Thyroid gland (tissue), 4 donors: ENCODE measurements at regions not wholly inside any gene's neighbourhood (a gene's known extent, or its start where the extent isn't known, plus 50 kb on each side); places are given as distances from the start of the nearest gene placed in this dataset.

Source experiments
- POLR2A ChIP-seq, 2 donors: fragments of 450-650 bp; IDR thresholded peaks; one replicate each; pipeline ENCODE4 v1.6.1; 2017; ENCODE audit warnings: antibody characterized with exemption in 2 of 2, mild to moderate bottlenecking in 2 of 2, moderate library complexity in 1 of 2
- TF ChIP-seq, protein P1 (sequence below), 6 experiments: fragments of 200-600 bp in 3 of 6; fragments of 450-650 bp in 3 of 6; sonication (generic) in 3 of 6; IDR thresholded peaks; one replicate each; pipeline ENCODE4 v1.5.1; 2016 to 2019; ENCODE audit warnings: antibody characterized with exemption in 6 of 6, mild to moderate bottlenecking in 2 of 6, inconsistent platforms in 1 of 6, moderate library complexity in 1 of 6

DNA sequence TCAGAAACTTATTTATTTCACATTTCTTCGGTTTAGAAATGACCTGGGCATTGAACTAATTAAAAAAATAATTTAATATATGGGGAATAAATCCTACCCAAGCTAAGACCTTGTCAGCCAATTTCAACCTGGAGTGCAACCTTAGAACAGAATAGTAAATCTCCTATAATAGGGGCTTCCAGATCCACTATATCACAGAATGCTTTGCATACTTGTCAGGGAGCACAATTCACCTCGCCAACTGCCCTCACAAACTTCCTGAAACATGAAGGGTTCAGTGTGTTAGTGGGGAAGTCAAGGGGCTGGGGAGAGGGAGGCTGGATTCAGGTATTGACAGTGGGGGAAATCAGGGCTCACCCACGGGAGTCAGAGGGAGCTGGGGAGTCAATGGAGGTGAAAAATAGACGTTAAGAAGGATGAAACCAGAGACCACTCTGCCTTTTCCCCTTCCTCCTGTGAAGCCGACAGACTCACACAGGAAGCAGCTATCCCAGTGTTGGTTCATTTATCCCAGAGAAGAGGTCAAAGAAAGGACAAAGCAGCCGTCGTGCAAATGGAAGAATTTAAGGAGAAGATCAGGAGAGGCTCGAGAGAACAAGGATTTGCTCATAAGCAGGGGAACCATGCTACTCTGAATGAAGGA, 453.3 kb downstream of the NUF2 start:
- TF ChIP-seq POLR2A (IDR thresholded peaks at IDR 0.05): no peak
- TF ChIP-seq, protein P1, sequence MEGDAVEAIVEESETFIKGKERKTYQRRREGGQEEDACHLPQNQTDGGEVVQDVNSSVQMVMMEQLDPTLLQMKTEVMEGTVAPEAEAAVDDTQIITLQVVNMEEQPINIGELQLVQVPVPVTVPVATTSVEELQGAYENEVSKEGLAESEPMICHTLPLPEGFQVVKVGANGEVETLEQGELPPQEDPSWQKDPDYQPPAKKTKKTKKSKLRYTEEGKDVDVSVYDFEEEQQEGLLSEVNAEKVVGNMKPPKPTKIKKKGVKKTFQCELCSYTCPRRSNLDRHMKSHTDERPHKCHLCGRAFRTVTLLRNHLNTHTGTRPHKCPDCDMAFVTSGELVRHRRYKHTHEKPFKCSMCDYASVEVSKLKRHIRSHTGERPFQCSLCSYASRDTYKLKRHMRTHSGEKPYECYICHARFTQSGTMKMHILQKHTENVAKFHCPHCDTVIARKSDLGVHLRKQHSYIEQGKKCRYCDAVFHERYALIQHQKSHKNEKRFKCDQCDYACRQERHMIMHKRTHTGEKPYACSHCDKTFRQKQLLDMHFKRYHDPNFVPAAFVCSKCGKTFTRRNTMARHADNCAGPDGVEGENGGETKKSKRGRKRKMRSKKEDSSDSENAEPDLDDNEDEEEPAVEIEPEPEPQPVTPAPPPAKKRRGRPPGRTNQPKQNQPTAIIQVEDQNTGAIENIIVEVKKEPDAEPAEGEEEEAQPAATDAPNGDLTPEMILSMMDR (IDR thresholded peaks at IDR 0.05): no peak
